Caki2 (cell line): ENCODE measurements at regions not wholly inside any gene's neighbourhood (a gene's known extent, or its start where the extent isn't known, plus 50 kb on each side); places are given as distances from the start of the nearest gene placed in this dataset.

ENCODE experiments used
- DNase-seq: peaks from one replicate; pipeline ENCODE4 v3.0.0-alpha.2; 2015; ENCODE audit warnings: low read depth
- in situ Hi-C: cut with HindIII; loops from 2 replicates; pipeline ENCODE4 v1.10.0; 2016; ENCODE audit warnings: low sequenced_read_pairs, low pct_unique_long_range_greater_than_20kb, mixed read lengths

GRCh38 chr9:26033336-26033735 lies 355.1 kb upstream of the TUSC1 start:
- DNase-seq, result no peak
- in situ Hi-C loops, result no loop called here

GRCh38 chr9:26026423-26027100 lies 348.3 kb upstream of the TUSC1 start:
- in situ Hi-C loops, result no loop called here
- no peak for DNase-seq

GRCh38 chr9:26013199-26013598 lies 335.0 kb upstream of the TUSC1 start:
- no peak for DNase-seq
- in situ Hi-C loops, result no loop called here

- peak; percentile 9 for DNase-seq
- in situ Hi-C loops, result no loop called here
Measured at GRCh38 chr9:26012797-26013196, 334.6 kb upstream of the TUSC1 start.

GRCh38 chr9:25994605-25995004 lies 316.4 kb upstream of the TUSC1 start:
- in situ Hi-C loops, result no loop called here
- no peak for DNase-seq

- DNase-seq, result no peak
Measured at GRCh38 chr9:25990376-25990775, 312.1 kb upstream of the TUSC1 start.

GRCh38 chr9:25975667-25976066 lies 297.4 kb upstream of the TUSC1 start:
- in situ Hi-C loops, result no loop called here
- no peak for DNase-seq

More at GRCh38 chr9:25990376-25990775, 312.1 kb upstream of the TUSC1 start:
- in situ Hi-C loops, result no loop called here

GRCh38 chr9:25964239-25964638 lies 286.0 kb upstream of the TUSC1 start:
- in situ Hi-C loops, result no loop called here
- DNase-seq, result peak; percentile 66

GRCh38 chr9:25960178-25960577 lies 281.9 kb upstream of the TUSC1 start:
- DNase-seq, result no peak
- in situ Hi-C loops, result no loop called here

GRCh38 chr9:25954209-25954608 lies 276.0 kb upstream of the TUSC1 start:
- in situ Hi-C loops, result no loop called here
- no peak for DNase-seq

- in situ Hi-C loops, result no loop called here
Measured at GRCh38 chr9:25948182-25948581, 269.9 kb upstream of the TUSC1 start.

GRCh38 chr9:25939126-25939525 lies 260.9 kb upstream of the TUSC1 start:
- no peak for DNase-seq
- in situ Hi-C loops, result no loop called here

More at GRCh38 chr9:25948182-25948581, 269.9 kb upstream of the TUSC1 start:
- DNase-seq, result no peak

GRCh38 chr9:25936031-25936430 lies 257.8 kb upstream of the TUSC1 start:
- no peak for DNase-seq
- in situ Hi-C loops, result no loop called here

- in situ Hi-C loops, result no loop called here
- DNase-seq, result no peak
Measured at GRCh38 chr9:25935188-25935587, 256.9 kb upstream of the TUSC1 start.

GRCh38 chr9:25918761-25919160 lies 240.5 kb upstream of the TUSC1 start:
- no peak for DNase-seq
- in situ Hi-C loops, result no loop called here

- DNase-seq, result no peak
- in situ Hi-C loops, result no loop called here
Measured at GRCh38 chr9:25917731-25918362, 239.6 kb upstream of the TUSC1 start.

- no peak for DNase-seq
Measured at GRCh38 chr9:25913806-25914205, 235.6 kb upstream of the TUSC1 start.

GRCh38 chr9:25904701-25905100 lies 226.5 kb upstream of the TUSC1 start:
- in situ Hi-C loops, result no loop called here
- no peak for DNase-seq

More at GRCh38 chr9:25913806-25914205, 235.6 kb upstream of the TUSC1 start:
- in situ Hi-C loops, result no loop called here

- no peak for DNase-seq
- in situ Hi-C loops, result no loop called here
Measured at GRCh38 chr9:25891527-25891926, 213.3 kb upstream of the TUSC1 start.

- no peak for DNase-seq
Measured at GRCh38 chr9:25889661-25890060, 211.4 kb upstream of the TUSC1 start.

More at GRCh38 chr9:25889661-25890060, 211.4 kb upstream of the TUSC1 start:
- in situ Hi-C loops, result no loop called here
